ENCODE measurements at regions not wholly inside any gene's neighbourhood (a gene's known extent, or its start where the extent isn't known, plus 50 kb on each side); places are given as distances from the start of the nearest gene placed in this dataset.
A peak's percentile ranks its signal among the peaks of the same experiment; 100 is the strongest.

DNA sequence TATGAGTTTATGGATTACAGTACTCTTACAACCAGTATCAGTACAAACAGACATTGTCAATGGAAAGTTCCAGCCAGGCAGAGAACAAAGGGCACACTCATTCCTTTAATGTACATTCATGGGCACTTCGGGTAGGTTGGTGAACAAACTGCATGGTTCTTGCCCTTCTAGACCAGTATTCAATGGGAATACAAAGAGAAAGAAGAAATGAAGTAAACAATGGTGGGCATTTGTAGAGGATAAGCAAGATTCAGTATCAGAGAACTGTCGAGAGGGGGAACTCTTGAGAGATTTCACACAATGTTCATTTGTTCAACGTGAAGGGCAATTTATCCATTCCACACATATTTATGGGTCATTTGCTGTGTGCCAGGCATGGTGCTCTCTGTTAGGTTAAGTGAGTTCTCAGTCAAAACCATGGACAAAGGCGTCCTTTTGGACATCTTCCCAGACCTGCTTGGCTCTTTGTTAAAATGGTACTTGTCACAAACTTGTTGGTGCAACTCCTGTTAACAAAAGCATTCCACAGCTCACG lies 714.8 kb downstream of the DHX35 start:
- DNase-seq (ENCODE audit: low read depth) = no peak

- DNase-seq (ENCODE audit: low read depth) = no peak
Observed at GRCh38 chr20:39676241-39676640, 714.1 kb downstream of the DHX35 start.

DNA sequence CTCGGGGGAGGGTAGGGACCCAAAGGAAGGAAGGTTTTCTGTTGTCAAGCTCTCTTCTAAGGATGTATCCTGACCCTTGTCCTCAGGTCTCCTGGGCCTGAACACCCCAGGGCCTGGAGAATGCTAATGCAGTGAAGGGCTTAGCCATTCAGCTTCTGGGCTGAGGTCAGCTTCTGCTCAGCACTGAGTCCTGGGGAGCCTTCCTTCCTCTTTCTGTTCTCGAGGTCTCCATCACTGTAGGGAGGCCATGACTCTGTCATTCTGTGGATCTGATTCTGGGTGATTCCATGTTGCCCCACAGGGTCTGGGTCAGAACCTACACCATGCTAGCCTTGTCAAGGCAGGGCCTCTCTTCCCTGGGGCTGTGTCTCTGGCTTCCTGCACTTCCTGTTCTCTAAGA lies 712.7 kb downstream of the DHX35 start:
- no peak for DNase-seq (ENCODE audit: low read depth)

DNA sequence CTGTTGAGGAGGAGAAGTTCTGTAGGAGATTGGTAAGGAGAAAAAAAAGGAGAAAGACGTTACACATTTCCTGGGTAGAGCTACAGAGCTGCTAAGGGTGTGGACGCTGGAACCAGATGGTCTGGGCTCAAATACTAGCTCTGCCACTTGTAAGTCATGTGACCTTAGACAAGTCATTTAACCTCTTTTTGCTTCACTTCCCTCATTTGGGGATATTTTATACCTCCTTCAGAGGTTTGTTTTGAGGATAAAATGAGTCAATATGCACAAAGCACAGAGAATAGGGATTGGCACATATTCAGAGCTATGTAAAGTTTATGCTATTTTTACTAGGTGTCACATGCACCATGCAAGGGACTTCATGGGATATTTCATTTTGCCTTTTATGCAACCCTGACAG lies 708.8 kb downstream of the DHX35 start:
- no peak for DNase-seq (ENCODE audit: low read depth)

DNA sequence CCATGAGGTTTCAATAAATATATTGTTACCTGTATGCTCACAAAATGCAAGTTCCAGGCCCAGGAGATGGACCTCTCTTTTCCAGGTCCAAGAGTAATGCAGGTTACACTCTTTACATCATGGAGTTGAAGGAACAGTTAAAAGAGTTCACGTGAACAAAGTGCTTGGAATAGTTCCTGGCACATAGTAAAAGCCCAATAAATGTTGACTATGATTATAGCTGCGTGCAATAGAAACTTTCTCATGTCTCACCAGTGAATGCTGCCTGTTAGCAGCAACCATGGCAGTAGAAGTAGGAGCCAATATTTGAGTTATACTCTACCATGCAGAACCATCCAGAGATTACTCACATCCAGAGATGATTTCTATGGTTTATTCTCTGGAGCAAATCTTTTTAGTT lies 707.5 kb downstream of the DHX35 start:
- DNase-seq (ENCODE audit: low read depth) = no peak

DNA sequence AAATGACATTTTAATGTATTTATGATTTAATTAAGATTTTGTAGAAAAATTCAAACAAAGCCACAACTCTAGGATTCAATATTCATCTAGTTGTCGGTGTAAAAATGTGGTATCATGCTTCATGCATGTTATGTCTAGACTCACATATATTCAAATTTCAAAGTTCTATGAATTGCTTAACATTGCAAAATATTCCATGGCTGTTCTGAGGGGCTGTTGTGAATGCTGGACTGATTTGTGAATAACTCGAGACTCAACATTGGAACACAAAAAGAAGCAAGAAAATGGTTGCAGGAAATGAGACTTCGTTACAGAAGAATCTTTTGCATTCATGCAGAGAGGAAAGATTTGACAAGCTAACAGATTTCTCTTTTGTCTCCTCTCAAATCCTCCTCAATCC lies 705.9 kb downstream of the DHX35 start:
- DNase-seq (ENCODE audit: low read depth) = no peak

GRCh38 chr20:39661833-39662232 lies 699.7 kb downstream of the DHX35 start:
- DNase-seq (ENCODE audit: low read depth) = peak; percentile 3

DNA sequence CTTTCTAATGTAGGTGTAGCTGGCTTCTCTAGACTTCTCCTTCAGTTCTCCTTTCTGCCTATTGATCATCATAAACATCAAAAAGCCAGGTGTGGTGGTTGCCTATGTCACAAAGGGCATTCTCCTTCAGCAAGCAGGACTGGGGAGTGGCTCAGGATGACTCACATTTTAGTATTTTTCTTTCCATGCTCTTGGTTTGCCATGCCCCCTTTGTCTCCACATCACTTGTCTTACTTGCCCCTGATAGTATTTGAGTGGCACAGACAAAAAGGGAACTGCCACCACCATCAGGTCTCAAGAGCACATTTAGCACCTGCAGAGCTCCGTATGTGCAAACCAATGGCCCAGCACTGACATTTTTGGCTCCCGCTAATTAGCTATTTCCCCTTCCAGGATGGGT lies 698.8 kb downstream of the DHX35 start:
- DNase-seq (ENCODE audit: low read depth) = no peak

DNA sequence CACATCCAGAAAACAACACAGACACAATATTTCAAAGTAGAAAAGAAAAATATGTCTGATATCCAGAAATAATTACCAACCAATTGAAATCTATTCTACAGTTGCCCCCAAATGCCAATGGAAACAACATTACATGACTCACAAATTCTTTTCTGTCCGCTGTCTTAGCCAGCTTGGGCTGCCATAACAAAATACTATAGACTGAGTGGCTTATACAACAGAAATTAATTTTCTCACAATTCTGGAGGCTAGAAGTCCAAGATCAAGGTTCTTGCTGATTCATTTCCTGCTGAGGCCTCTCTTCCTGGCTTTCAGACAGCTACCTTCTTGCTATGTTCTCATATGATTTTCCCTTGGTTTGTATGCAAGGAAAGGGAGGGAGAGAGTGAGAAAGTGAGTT lies 698.1 kb downstream of the DHX35 start:
- peak; percentile 3 for DNase-seq (ENCODE audit: low read depth)

- DNase-seq (ENCODE audit: low read depth) = no peak
Observed at GRCh38 chr20:39658662-39659409, 696.7 kb downstream of the DHX35 start.

DNA sequence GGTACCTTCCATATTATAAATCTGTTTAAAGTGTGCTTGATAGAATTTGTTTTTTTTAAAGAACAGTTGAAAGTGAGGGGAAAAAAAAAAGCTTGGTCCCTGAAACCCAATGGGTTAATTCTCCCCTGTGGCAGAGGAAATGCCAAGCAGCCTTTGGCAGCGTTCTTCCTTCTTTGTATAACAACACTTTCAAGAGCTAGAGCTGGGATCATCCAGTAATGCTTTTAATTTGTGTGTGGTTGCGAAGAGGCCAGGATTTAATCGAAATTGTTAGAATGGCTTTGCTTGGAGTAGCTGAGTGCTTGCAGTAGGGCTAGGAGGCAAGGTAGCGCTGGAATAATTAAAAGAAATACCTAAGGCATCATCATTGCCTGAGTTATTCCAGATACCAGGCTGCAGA lies 692.0 kb downstream of the DHX35 start:
- DNase-seq (ENCODE audit: low read depth) = no peak

DNA sequence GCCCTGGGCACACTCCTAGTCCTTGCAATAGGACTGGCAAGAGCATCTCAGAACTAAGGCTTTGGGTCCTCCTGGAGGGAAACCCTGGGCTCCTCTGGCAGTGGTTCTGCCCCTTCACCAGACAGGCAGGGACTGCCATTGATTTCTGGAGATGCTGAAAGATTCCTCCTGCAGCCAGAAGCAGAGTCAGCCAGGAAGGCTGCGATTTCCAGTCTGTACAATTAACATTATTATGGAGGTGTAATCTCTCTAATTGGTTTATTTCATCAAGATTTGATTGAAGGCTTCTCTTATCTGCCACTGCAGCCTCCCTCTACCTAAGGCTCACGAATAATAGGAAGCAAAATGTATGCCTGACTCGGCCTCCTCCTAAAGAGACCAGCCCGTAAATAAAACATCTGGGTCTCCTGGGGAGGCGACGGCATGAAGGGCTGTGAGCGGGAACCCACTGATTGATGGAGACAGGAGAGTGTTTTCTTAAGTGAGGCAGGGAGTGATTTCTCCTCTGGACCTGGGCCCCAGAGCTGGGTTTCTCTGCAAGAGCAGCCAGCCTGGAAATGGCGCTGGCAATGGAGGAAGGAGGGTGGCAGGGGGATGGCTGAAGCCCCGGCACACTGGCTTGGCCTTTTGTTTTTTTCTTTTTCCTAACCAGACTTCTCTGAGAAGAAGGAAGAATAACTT lies 689.6 kb downstream of the DHX35 start:
- DNase-seq (ENCODE audit: low read depth) = no peak

- DNase-seq (ENCODE audit: low read depth) = no peak
Observed at GRCh38 chr20:39646874-39647413, 684.8 kb downstream of the DHX35 start.

GRCh38 chr20:39645131-39645530 lies 683.0 kb downstream of the DHX35 start:
- no peak for DNase-seq (ENCODE audit: low read depth)

- no peak for DNase-seq (ENCODE audit: low read depth)
Observed at GRCh38 chr20:39643292-39643691, 681.1 kb downstream of the DHX35 start.

GRCh38 chr20:39641423-39641822 lies 679.3 kb downstream of the DHX35 start:
- no peak for DNase-seq (ENCODE audit: low read depth)

GRCh38 chr20:39640147-39640546 lies 678.0 kb downstream of the DHX35 start:
- no peak for DNase-seq (ENCODE audit: low read depth)

- no peak for DNase-seq (ENCODE audit: low read depth)
Observed at GRCh38 chr20:39638731-39639130, 676.6 kb downstream of the DHX35 start.

- no peak for DNase-seq (ENCODE audit: low read depth)
Observed at GRCh38 chr20:39633689-39634088, 671.5 kb downstream of the DHX35 start.

- DNase-seq (ENCODE audit: low read depth) = no peak
Observed at GRCh38 chr20:39632757-39633156, 670.6 kb downstream of the DHX35 start.

DNA sequence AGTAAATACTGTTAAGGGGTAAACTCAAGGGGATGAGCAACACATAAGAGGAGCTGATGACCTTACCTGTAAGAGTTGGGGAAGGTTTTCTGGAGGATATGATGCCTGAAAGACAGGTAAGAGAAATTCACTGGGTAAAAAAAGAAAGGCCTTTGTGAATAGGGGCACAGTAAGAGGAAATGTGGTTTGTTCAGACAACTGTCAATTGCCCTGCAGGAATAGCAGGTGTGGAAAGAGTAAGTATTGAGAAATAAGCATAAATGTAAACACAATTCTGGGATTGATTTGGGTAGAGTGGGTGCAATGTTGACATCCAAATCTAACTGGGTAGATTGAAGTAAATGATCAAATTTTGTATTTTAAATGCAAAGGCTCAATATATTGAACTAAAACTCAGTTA lies 670.0 kb downstream of the DHX35 start:
- no peak for DNase-seq (ENCODE audit: low read depth)

GRCh38 chr20:39631557-39631956 lies 669.4 kb downstream of the DHX35 start:
- peak; percentile 4 for DNase-seq (ENCODE audit: low read depth)

DNA sequence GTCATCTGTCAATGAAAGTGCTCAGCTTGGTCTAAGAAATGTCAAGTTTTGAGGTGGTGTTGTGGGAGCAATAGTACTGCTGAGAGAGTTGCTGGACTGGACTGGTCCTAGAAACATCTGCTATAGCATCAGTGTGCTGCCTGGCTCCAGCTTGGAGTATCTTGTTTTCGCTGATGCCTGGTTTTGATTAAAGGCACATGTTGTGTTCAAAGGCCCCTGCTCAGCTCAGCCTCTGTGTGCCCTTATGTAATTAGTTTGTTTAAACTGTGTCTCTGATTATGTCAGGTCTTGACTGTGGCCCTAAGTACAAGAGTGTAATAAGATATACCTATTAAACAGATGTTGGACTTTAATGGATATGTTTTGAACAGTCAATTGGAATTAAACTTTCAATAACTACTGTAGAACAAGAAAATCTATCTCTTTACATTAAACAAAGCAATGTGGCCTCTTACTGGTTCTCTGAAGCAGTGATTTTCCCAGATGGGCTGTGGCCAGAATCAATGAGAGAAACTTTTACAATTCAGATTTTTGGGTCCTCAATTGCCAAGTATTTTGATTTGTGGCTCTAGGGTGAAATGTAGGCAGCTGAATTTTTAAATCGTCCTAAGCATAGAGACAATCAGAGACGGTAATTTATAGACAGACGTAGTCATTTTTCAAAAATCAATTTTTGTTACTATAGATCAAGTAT lies 668.2 kb downstream of the DHX35 start:
- no peak for DNase-seq (ENCODE audit: low read depth)
